Progenitor cell of endocrine pancreas (in vitro differentiated cells): ENCODE measurements at regions not wholly inside any gene's neighbourhood (a gene's known extent, or its start where the extent isn't known, plus 50 kb on each side); places are given as distances from the start of the nearest gene placed in this dataset.
A peak's percentile ranks its signal among the peaks of the same experiment; 100 is the strongest.

Experiments
- DNase-seq: peaks from one replicate; pipeline ENCODE4 v3.0.0; 2021; ENCODE audit warnings: low spot score; ENCODE audit not compliant: unreplicated experiment
- H3K27ac Mint-ChIP-seq: 2 replicates; pipeline ENCODE4 v1.8.0; 2021; ENCODE audit warnings: mild to moderate bottlenecking, moderate library complexity, mixed read lengths
- H3K27me3 Mint-ChIP-seq: 2 replicates; pipeline ENCODE4 v1.8.0; 2021; ENCODE audit warnings: mixed read lengths
- H3K36me3 Mint-ChIP-seq: 2 replicates; pipeline ENCODE4 v1.8.0; 2022; ENCODE audit warnings: mixed read lengths; ENCODE audit not compliant: insufficient read depth
- H3K4me1 Mint-ChIP-seq: 2 replicates; pipeline ENCODE4 v1.8.0; 2021; ENCODE audit warnings: low read depth, mixed read lengths
- H3K4me3 Mint-ChIP-seq: 2 replicates; pipeline ENCODE4 v1.8.0; 2021; ENCODE audit warnings: low read depth, mild to moderate bottlenecking, moderate library complexity, mixed read lengths
- H3K9me3 Mint-ChIP-seq: 2 replicates; pipeline ENCODE4 v1.8.0; 2021; ENCODE audit warnings: low read depth, mixed read lengths
- TF ChIP-seq, protein P1 (sequence below): fragments of 200-600 bp; sonication (generic); IDR thresholded peaks from one replicate; pipeline ENCODE4 v1.5.0; 2021; ENCODE audit warnings: antibody characterized with exemption, mild to moderate bottlenecking; ENCODE audit not compliant: unreplicated experiment

DNA sequence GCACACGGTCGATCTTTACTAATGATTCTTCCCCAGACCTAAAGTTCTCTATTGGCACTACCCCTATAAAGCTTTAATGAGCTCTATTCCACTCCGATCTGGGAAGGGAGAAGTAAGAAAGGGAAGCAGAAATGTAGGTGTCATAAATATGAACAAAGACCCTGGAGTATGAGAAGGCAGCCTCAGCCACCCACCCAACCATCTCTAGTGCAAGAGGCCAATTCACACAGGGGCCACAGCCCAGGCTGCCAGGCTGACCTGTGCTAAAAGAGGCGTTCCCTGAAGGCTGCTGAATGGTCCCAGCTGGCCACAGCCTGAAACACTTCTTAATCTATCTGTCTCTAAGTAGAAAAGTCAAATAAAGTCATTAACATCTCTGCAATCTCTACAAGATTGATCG lies 60.1 kb upstream of the ACTR3 start:
- Mint-ChIP-seq H3K9me3 (peaks cover 12% of the 10 kb centered on the region), H3K4me1 (peaks cover 10% of the 10 kb centered on the region), H3K27ac (no peak overlapping the region), H3K36me3 (no peaks in the 10 kb centered on the region), H3K27me3 (peaks cover 5% of the 10 kb centered on the region), H3K4me3 (no peak overlapping the region)
- TF ChIP-seq, protein P1, sequence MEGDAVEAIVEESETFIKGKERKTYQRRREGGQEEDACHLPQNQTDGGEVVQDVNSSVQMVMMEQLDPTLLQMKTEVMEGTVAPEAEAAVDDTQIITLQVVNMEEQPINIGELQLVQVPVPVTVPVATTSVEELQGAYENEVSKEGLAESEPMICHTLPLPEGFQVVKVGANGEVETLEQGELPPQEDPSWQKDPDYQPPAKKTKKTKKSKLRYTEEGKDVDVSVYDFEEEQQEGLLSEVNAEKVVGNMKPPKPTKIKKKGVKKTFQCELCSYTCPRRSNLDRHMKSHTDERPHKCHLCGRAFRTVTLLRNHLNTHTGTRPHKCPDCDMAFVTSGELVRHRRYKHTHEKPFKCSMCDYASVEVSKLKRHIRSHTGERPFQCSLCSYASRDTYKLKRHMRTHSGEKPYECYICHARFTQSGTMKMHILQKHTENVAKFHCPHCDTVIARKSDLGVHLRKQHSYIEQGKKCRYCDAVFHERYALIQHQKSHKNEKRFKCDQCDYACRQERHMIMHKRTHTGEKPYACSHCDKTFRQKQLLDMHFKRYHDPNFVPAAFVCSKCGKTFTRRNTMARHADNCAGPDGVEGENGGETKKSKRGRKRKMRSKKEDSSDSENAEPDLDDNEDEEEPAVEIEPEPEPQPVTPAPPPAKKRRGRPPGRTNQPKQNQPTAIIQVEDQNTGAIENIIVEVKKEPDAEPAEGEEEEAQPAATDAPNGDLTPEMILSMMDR, result no peak
- no peak for DNase-seq

DNA sequence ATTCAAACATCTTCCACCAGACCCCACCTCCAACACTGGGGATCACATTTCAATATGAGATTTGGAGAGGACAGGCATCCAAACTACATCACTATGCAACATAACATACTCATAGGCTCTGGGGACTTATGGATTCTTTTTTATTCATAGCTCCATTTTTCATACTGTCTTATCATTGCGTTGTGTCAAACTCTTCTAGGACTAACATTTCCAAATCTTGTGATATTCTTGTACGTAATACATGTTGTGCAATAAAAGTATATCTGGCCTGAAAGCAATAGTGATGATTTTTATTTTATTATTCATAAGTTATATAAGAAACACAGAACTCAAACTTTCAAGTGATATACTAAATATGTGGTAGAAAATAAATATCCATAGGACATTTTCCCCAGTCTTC lies 60.6 kb upstream of the ACTR3 start:
- Mint-ChIP-seq H3K27me3 (peaks cover 5% of the 10 kb centered on the region), H3K36me3 (no peaks in the 10 kb centered on the region), H3K4me1 (peaks cover 10% of the 10 kb centered on the region), H3K27ac (no peak overlapping the region), H3K4me3 (no peak overlapping the region), H3K9me3 (peaks cover 12% of the 10 kb centered on the region)
- TF ChIP-seq, protein P1, result no peak
- DNase-seq, result no peak

DNA sequence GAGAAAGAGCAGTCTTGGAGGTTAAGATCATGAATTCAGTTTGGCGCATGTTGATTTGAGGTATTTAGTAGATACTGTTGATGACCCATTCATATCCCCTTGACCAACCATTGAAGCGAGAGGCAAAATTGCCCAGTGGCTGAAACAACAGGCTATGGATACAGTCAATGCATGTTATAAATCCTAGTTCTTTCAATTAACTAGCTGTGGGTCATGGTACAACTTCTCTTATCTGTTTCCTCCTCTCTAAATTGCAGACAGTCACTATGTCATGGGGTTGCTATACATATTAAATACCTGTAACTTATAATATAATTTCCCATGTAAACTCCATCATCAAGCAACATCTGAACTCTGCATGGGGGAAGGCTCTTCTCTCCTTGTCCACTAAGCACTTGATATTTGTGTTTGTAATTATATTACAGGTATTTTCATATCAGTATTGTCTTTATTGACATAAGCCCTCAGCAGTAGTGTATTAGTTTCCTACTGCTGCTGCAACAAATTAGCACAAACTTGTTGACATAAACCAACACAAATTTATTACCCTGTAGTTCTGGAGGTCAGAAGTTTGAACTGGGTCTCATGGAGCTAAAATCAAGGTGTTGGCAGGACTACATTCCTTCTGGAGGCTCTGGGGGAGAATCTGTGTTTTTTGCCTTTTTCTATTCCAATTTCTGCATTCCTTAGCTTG lies 61.7 kb upstream of the ACTR3 start:
- DNase-seq, result no peak
- Mint-ChIP-seq H3K9me3 (peaks cover 12% of the 10 kb centered on the region), H3K36me3 (no peaks in the 10 kb centered on the region), H3K27ac (no peak overlapping the region), H3K4me3 (no peak overlapping the region), H3K27me3 (peaks cover 5% of the 10 kb centered on the region), H3K4me1 (peaks cover 10% of the 10 kb centered on the region)
- TF ChIP-seq, protein P1, result no peak

DNA sequence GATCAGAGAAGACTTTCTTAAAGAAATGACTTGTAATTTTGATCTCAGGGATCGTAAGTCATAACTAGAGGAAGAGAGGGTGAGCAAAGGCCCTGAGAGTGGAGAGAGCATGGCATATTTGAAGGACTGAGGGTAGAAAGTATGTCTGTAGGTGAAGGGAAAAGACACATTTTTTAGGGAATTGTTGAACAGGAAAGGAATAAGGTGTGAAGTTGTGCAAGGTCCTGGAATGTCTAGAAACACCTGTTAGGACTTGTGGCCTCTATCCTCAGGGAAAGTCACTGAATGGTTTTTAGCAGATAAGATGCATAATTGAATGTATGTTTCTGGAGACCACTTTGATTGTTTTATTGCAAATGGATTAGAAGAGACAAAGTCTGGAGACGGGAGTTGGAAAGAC lies 62.5 kb upstream of the ACTR3 start:
- TF ChIP-seq, protein P1, result no peak
- H3K27me3 Mint-ChIP-seq, result peaks cover 5% of the 10 kb centered on the region
- peaks cover 12% of the 10 kb centered on the region for H3K9me3 Mint-ChIP-seq
- peaks cover 10% of the 10 kb centered on the region for H3K4me1 Mint-ChIP-seq
- DNase-seq, result no peak
- no peak overlapping the region for H3K4me3 Mint-ChIP-seq
- H3K27ac Mint-ChIP-seq, result no peak overlapping the region
- no peaks in the 10 kb centered on the region for H3K36me3 Mint-ChIP-seq

DNA sequence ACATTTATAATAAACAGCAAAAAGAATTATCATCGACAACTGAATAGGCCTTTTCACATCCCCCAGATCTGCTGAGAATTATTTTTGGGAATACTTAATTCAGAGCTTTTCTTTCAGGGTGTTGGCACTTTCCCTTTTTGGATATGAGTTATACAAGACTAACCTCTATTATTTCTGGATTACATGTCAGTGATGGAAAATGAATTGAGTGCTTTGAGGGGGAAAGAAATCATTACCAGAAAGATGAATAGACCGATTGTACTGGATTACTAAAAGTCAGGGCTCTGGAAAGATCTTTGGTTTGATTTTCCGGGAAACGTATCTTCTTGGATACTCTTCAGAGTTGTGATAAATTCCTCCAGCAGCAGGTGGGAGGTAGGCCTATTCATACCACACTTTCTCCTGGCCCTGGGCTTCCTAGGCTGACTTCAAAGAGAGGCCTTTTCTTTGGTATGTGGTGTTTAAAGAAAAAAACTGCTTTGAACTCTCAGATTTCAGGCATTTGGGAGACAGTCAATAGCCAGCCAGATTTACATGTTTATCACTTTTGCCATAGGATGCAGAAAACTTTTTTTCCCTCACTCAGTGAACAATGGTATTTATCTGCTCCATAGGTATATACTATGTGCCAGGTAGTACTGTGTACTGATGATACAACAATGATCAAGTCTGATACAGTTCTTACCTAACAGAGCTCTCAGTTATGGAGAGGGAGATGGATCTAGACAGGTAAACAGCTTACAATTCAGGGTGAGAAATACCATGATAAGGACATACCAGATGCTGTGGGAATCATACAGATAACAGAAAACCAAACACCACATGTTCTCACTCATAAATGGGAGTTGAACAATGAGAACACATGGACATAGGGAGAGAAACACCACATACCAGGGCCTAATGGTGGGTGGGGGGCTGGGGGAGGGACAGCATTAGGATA lies 63.3 kb upstream of the ACTR3 start:
- Mint-ChIP-seq H3K27me3 (peaks cover 5% of the 10 kb centered on the region), H3K36me3 (no peaks in the 10 kb centered on the region), H3K9me3 (peaks cover 12% of the 10 kb centered on the region), H3K4me3 (no peak overlapping the region), H3K4me1 (peaks cover 10% of the 10 kb centered on the region), H3K27ac (peak overlapping the region; percentile 18)
- TF ChIP-seq, protein P1, result no peak
- DNase-seq, result no peak
